Coronary artery (tissue), 2 donors: ENCODE measurements at regions not wholly inside any gene's neighbourhood (a gene's known extent, or its start where the extent isn't known, plus 50 kb on each side); places are given as distances from the start of the nearest gene placed in this dataset.
"Not testable (repeated sequence)": the region's sequence is repeated elsewhere in the genome, so short reads cannot be mapped to it uniquely, and the experiment has no call there.

Experiments
- DNase-seq: peaks from one replicate; pipeline ENCODE4 v3.0.0-alpha.2; 2017; ENCODE audit warnings: low spot score
- H3K27ac ChIP-seq, 2 donors: fragments of 200-600 bp; sonication (generic); one replicate each; pipeline ENCODE4 v1.5.1; 2016 to 2019
- H3K4me3 ChIP-seq: fragments of 200-600 bp; sonication (generic); 2 replicates; pipeline ENCODE4 v1.5.1; 2016; ENCODE audit warnings: mild to moderate bottlenecking, moderate library complexity
- CTCF ChIP-seq: fragments of 200-600 bp; sonication (generic); IDR thresholded peaks from one replicate; pipeline ENCODE4 v1.5.1; 2019; ENCODE audit warnings: antibody characterized with exemption

GRCh38 chr14:40986655-40987054 is 620.0 kb upstream of the LRFN5 start:
- no peak for DNase-seq
- no peak overlapping the region for H3K4me3 ChIP-seq
- no peak overlapping the region for H3K27ac ChIP-seq
- no peak for TF ChIP-seq CTCF

GRCh38 chr14:40985584-40985983 is 621.1 kb upstream of the LRFN5 start:
- Histone ChIP-seq H3K27ac (no peak overlapping the region), H3K4me3 (no peak overlapping the region)
- TF ChIP-seq CTCF: no peak
- DNase-seq: no peak

- Histone ChIP-seq H3K4me3 (no peak overlapping the region), H3K27ac (no peak overlapping the region)
- DNase-seq: no peak
- no peak for TF ChIP-seq CTCF
Observed at GRCh38 chr14:40983604-40984003, 623.1 kb upstream of the LRFN5 start.

- Histone ChIP-seq H3K4me3 (no peak overlapping the region), H3K27ac (no peak overlapping the region)
- no peak for TF ChIP-seq CTCF
- DNase-seq: no peak
Observed at GRCh38 chr14:40981247-40981646, 625.4 kb upstream of the LRFN5 start.

- not testable (repeated sequence) for H3K4me3 ChIP-seq, DNase-seq, H3K27ac ChIP-seq
Observed at GRCh38 chr14:40960257-40960656, 646.4 kb upstream of the LRFN5 start.

GRCh38 chr14:40955131-40955505 is 651.6 kb upstream of the LRFN5 start:
- H3K4me3 ChIP-seq: no peak overlapping the region

GRCh38 chr14:40954448-40955130 is 652.1 kb upstream of the LRFN5 start:
- H3K27ac ChIP-seq, H3K4me3 ChIP-seq, DNase-seq: not testable (repeated sequence)

More at GRCh38 chr14:40955131-40955505, 651.6 kb upstream of the LRFN5 start:
- no peak for TF ChIP-seq CTCF
- no peak for DNase-seq
- H3K27ac ChIP-seq: no peak overlapping the region

GRCh38 chr14:40944521-40944920 is 662.2 kb upstream of the LRFN5 start:
- Histone ChIP-seq H3K27ac (no peak overlapping the region), H3K4me3 (no peak overlapping the region)
- DNase-seq: no peak
- TF ChIP-seq CTCF: no peak
